Loucy (cell line): ENCODE measurements at regions not wholly inside any gene's neighbourhood (a gene's known extent, or its start where the extent isn't known, plus 50 kb on each side); places are given as distances from the start of the nearest gene placed in this dataset.

Experiments
- H2AFZ ChIP-seq: fragments of 200-600 bp; sonication (generic); 2 replicates; pipeline ENCODE4 v1.6.0; 2016; ENCODE audit warnings: antibody characterized with exemption, mild to moderate bottlenecking, low read length, moderate library complexity
- H3F3A ChIP-seq: fragments of 200-600 bp; 2 replicates; pipeline ENCODE4 v1.6.0; 2016; ENCODE audit warnings: antibody characterized with exemption, low read depth, mild to moderate bottlenecking
- H3K27me3 ChIP-seq: fragments of 200-600 bp; sonication (generic); 2 replicates; pipeline ENCODE4 v1.6.1; 2014; ENCODE audit warnings: low read length, mild to moderate bottlenecking; ENCODE audit not compliant: insufficient read depth, poor library complexity, severe bottlenecking
- H3K36me3 ChIP-seq: fragments of 200-600 bp; sonication (generic); 2 replicates; pipeline ENCODE4 v1.6.1; 2016; ENCODE audit warnings: low read length; ENCODE audit not compliant: insufficient read depth
- H3K4me1 ChIP-seq: fragments of 200-600 bp; sonication (generic); 2 replicates; pipeline ENCODE4 v1.5.1; 2014; ENCODE audit warnings: low read length, mild to moderate bottlenecking; ENCODE audit not compliant: insufficient read depth, poor library complexity, severe bottlenecking
- H3K4me2 ChIP-seq: fragments of 200-600 bp; sonication (generic); 2 replicates; pipeline ENCODE4 v1.6.0; 2014; ENCODE audit warnings: antibody characterized with exemption, low read length, low read depth, mild to moderate bottlenecking; ENCODE audit not compliant: poor library complexity, severe bottlenecking
- H3K4me3 ChIP-seq: fragments of 200-600 bp; sonication (generic); 2 replicates; pipeline ENCODE4 v1.5.1; 2014; ENCODE audit warnings: low read length, mild to moderate bottlenecking, mixed read lengths; ENCODE audit not compliant: poor library complexity, severe bottlenecking
- H3K79me2 ChIP-seq: fragments of 200-600 bp; sonication (generic); 2 replicates; pipeline ENCODE4 v1.6.1; 2014; ENCODE audit warnings: low read length; ENCODE audit not compliant: insufficient read depth
- H3K9ac ChIP-seq: fragments of 200-600 bp; sonication (generic); 2 replicates; pipeline ENCODE4 v1.6.0; 2014; ENCODE audit warnings: mild to moderate bottlenecking, low read depth, low read length, moderate library complexity; ENCODE audit not compliant: poor library complexity, severe bottlenecking
- H3K9me2 ChIP-seq: fragments of 200-600 bp; sonication (generic); replicated peaks from 2 replicates; pipeline ENCODE4 v1.6.1; 2016; ENCODE audit warnings: low read depth, low read length, mixed read lengths
- H3K9me3 ChIP-seq: fragments of 200-600 bp; sonication (generic); 2 replicates; pipeline ENCODE4 v1.6.1; 2014; ENCODE audit warnings: mild to moderate bottlenecking, antibody characterized with exemption, low read length, low read depth; ENCODE audit not compliant: insufficient read depth
- H4K20me1 ChIP-seq: fragments of 200-600 bp; sonication (generic); 2 replicates; pipeline ENCODE4 v1.6.0; 2014; ENCODE audit warnings: antibody characterized with exemption, low read length, mild to moderate bottlenecking; ENCODE audit not compliant: insufficient read depth, poor library complexity, severe bottlenecking
- EZH2phosphoT487 ChIP-seq: fragments of 200-600 bp; IDR thresholded peaks from 2 replicates; pipeline ENCODE4 v1.6.1; 2018; ENCODE audit warnings: antibody characterized with exemption, mild to moderate bottlenecking, moderate library complexity, borderline replicate concordance
- TF ChIP-seq, protein P1 (sequence below): fragments of 200-600 bp; sonication (generic); conservative IDR thresholded peaks from 2 replicates; pipeline ENCODE4 v1.5.1; 2014; ENCODE audit warnings: mild to moderate bottlenecking, antibody characterized with exemption, low read length

DNA sequence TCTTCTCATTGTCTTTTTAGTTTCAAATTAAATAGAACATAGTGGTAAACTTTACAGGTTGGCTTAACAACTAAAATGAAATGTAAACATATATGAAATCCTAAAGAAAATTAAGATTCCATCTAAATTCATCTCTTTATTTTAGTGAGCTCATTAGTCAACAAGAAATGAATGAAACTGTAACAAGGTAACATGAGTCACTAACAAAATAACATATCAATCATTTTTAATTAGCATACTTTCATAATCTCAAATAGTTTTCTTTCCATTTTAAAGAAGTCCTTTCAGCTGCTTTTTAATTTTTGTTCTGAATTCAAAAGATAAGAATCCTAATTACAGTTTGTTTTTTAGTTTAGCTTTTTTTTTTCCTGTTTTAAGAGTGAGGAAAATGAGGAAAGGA, 688.6 kb upstream of the TENM4 start:
- Histone ChIP-seq H2AFZ (no peak overlapping the region), H3K27me3 (no peaks in the 10 kb centered on the region), H3K36me3 (no peaks in the 10 kb centered on the region), H3K9me2 (no peaks in the 10 kb centered on the region), H3F3A (no peaks in the 10 kb centered on the region), H3K9ac (no peak overlapping the region), H3K4me1 (no peaks in the 10 kb centered on the region), H4K20me1 (no peaks in the 10 kb centered on the region), H3K4me3 (no peak overlapping the region), H3K79me2 (no peaks in the 10 kb centered on the region), H3K4me2 (no peak overlapping the region), H3K9me3 (no peaks in the 10 kb centered on the region)
- no peak for TF ChIP-seq EZH2phosphoT487
- TF ChIP-seq, protein P1, sequence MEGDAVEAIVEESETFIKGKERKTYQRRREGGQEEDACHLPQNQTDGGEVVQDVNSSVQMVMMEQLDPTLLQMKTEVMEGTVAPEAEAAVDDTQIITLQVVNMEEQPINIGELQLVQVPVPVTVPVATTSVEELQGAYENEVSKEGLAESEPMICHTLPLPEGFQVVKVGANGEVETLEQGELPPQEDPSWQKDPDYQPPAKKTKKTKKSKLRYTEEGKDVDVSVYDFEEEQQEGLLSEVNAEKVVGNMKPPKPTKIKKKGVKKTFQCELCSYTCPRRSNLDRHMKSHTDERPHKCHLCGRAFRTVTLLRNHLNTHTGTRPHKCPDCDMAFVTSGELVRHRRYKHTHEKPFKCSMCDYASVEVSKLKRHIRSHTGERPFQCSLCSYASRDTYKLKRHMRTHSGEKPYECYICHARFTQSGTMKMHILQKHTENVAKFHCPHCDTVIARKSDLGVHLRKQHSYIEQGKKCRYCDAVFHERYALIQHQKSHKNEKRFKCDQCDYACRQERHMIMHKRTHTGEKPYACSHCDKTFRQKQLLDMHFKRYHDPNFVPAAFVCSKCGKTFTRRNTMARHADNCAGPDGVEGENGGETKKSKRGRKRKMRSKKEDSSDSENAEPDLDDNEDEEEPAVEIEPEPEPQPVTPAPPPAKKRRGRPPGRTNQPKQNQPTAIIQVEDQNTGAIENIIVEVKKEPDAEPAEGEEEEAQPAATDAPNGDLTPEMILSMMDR = no peak

DNA sequence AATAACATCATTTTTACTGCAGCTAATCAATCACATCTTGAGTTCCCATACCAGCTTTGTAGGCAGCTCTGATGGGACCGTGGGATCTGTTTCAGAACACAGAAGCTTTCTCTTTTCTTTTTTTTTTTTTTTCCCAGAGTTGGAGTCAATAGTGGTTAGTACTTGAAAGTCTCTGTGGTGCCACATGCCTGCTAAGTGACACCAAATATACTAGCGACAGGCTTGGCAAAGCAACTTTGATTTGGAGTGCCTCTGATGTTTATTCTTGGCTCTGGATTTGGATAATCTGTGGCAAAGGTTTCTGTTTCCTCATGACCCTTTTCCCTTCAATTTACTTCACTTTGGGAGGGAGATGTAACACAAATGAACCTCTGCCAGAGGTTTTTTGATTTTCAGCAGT, 681.4 kb upstream of the TENM4 start:
- Histone ChIP-seq H3K9ac (no peak overlapping the region), H3K4me2 (no peak overlapping the region), H3K9me2 (no peaks in the 10 kb centered on the region), H3K9me3 (no peaks in the 10 kb centered on the region), H3K4me1 (no peaks in the 10 kb centered on the region), H3F3A (no peaks in the 10 kb centered on the region), H2AFZ (no peak overlapping the region), H3K79me2 (no peaks in the 10 kb centered on the region), H3K4me3 (no peak overlapping the region), H3K36me3 (no peaks in the 10 kb centered on the region), H3K27me3 (no peaks in the 10 kb centered on the region), H4K20me1 (no peaks in the 10 kb centered on the region)
- TF ChIP-seq, protein P1 = no peak
- TF ChIP-seq EZH2phosphoT487 = no peak

DNA sequence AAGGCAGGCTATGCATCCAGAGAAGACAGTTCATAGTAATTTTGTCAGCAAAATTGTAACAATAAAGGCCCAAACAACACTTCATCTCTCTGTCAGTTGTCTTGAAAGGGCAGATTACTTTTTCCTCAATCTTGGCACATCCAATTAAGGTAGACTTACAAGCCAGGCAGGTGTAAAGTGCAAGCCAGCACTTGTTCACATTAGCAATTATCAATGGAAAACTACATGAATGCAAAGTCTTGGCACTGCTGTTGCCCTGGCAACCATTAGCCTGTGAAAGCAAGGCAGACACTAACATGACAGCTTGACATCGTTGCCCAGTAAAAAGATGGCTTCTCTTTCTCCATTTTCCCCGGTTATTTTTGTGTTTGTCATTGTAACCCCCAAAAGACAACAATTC, 677.2 kb upstream of the TENM4 start:
- no peaks in the 10 kb centered on the region for H3K9me3 ChIP-seq
- no peak for TF ChIP-seq EZH2phosphoT487
- TF ChIP-seq, protein P1 = no peak
- H4K20me1 ChIP-seq = no peaks in the 10 kb centered on the region
- no peak overlapping the region for H3K4me3 ChIP-seq
- no peaks in the 10 kb centered on the region for H3K9me2 ChIP-seq
- H3K36me3 ChIP-seq = no peaks in the 10 kb centered on the region
- H3K27me3 ChIP-seq = no peaks in the 10 kb centered on the region
- no peak overlapping the region for H2AFZ ChIP-seq
- H3K4me2 ChIP-seq = no peak overlapping the region
- no peaks in the 10 kb centered on the region for H3K4me1 ChIP-seq
- no peaks in the 10 kb centered on the region for H3F3A ChIP-seq
- no peaks in the 10 kb centered on the region for H3K79me2 ChIP-seq
- no peak overlapping the region for H3K9ac ChIP-seq
